A549 (cell line): ENCODE measurements at regions not wholly inside any gene's neighbourhood (a gene's known extent, or its start where the extent isn't known, plus 50 kb on each side); places are given as distances from the start of the nearest gene placed in this dataset.

Experiments used
- ATAC-seq, 2 experiments: fragments of 200-7000 bp in 1 of 2; fragments of >200 bp in 1 of 2; cut with Nextera tagmentation in 1 of 2; cut with Tn5 transposase in 1 of 2; 3 replicates each; pipeline versions ENCODE4 v1.8.0 to v1.9.1; 2018 to 2020; ENCODE audit warnings: mild to moderate bottlenecking in 1 of 2, moderate library complexity in 1 of 2
- CTCF ChIA-PET: fragments of 300-600 bp; sonication (Branson Sonifier 250); formaldehyde crosslinking; extraction: SDS; loops from one replicate; lab custom pipeline; 2021; ENCODE audit warnings: antibody characterized with exemption, inconsistent platforms; lab: Yijun Ruan, JAX
- POLR2A ChIA-PET: fragments of 350-600 bp; formaldehyde crosslinking; extraction: SDS; loops from one replicate; lab custom pipeline; 2021; ENCODE audit warnings: antibody characterized with exemption, inconsistent platforms; lab: Yijun Ruan, JAX
- DNase-seq, 2 experiments: peaks; one replicate each; pipeline versions ENCODE4 v3.0.0 to v3.0.0-alpha.2; 2011 to 2016; ENCODE audit warnings: low read depth in 1 of 2, low spot score in 1 of 2
- FAIRE-seq: peaks from 2 replicates; lab custom pipeline; 2011; peaks lifted over from hg19 to GRCh38; lab: Jason Lieb, UNC
- H3K27ac ChIP-seq, 2 experiments: fragments of >200 bp; sonication (Bioruptor Twin); formaldehyde crosslinking; 3 replicates each; pipeline ENCODE4 v1.5.1; 2016 to 2017
- H3K4me1 ChIP-seq: fragments of >200 bp; sonication (Bioruptor Twin); formaldehyde crosslinking; 3 replicates; pipeline ENCODE4 v1.6.1; 2016
- H3K4me2 ChIP-seq: fragments of >200 bp; sonication (Bioruptor Twin); formaldehyde crosslinking; 3 replicates; pipeline ENCODE4 v1.6.1; 2016
- H3K4me3 ChIP-seq: fragments of >200 bp; sonication (Bioruptor Twin); formaldehyde crosslinking; 3 replicates; pipeline ENCODE4 v1.5.1; 2016
- H3K9me3 ChIP-seq: fragments of >200 bp; sonication (Bioruptor Twin); formaldehyde crosslinking; 3 replicates; pipeline ENCODE4 v1.6.1; 2016
- ATOH8 ChIP-seq: fragments of 250-450 bp; sonication (Bioruptor Pico); IDR thresholded peaks from 2 replicates; pipeline ENCODE4 v1.5.0; 2020; ENCODE audit warnings: low read depth, mild to moderate bottlenecking, moderate library complexity
- CBX8 ChIP-seq: fragments of 200-600 bp; sonication (generic); IDR thresholded peaks from 2 replicates; pipeline ENCODE4 v1.6.1; 2016
- CHD2 ChIP-seq: fragments of 150-350 bp; IDR thresholded peaks from 2 replicates; pipeline ENCODE4 v1.6.1; 2014; ENCODE audit warnings: low read length; ENCODE audit not compliant: partially characterized antibody
- CHD4 ChIP-seq: fragments of 200-600 bp; sonication (generic); IDR thresholded peaks from 2 replicates; pipeline ENCODE4 v1.6.1; 2016; ENCODE audit warnings: antibody characterized with exemption, mild to moderate bottlenecking, borderline replicate concordance
- ELK1 ChIP-seq: fragments of 150-350 bp; IDR thresholded peaks from 2 replicates; pipeline ENCODE4 v1.6.1; 2014; ENCODE audit warnings: low read depth, mild to moderate bottlenecking, low read length
- EP300 ChIP-seq, 2 experiments: fragments of >200 bp; sonication (Bioruptor Twin); formaldehyde crosslinking; IDR thresholded peaks; 2 replicates in 1 of 2; 3 replicates in 1 of 2; pipeline ENCODE4 v1.6.1; 2016 to 2017
- ESRRA ChIP-seq: fragments of 150-350 bp; IDR thresholded peaks from 2 replicates; pipeline ENCODE4 v1.6.1; 2014; ENCODE audit warnings: mild to moderate bottlenecking, low read length, borderline replicate concordance
- FOSB ChIP-seq: fragments of 250-450 bp; sonication (Bioruptor Pico); IDR thresholded peaks from 2 replicates; pipeline ENCODE4 v1.5.0; 2020; ENCODE audit warnings: mild to moderate bottlenecking, moderate library complexity
- FOXS1 ChIP-seq: fragments of 250-450 bp; sonication (Bioruptor Pico); IDR thresholded peaks from 2 replicates; pipeline ENCODE4 v1.5.0; 2020; ENCODE audit warnings: mild to moderate bottlenecking, moderate library complexity
- GATA3 ChIP-seq: IDR thresholded peaks from 2 replicates; pipeline ENCODE4 v1.6.1; 2012; ENCODE audit warnings: borderline replicate concordance
- HOXA7 ChIP-seq: fragments of 250-450 bp; sonication (Bioruptor Pico); IDR thresholded peaks from 2 replicates; pipeline ENCODE4 v1.5.0; 2020; ENCODE audit warnings: mild to moderate bottlenecking, moderate library complexity
- HOXB13 ChIP-seq: fragments of 250-450 bp; sonication (Bioruptor Pico); IDR thresholded peaks from 2 replicates; pipeline ENCODE4 v1.5.0; 2020; ENCODE audit warnings: low read depth, mild to moderate bottlenecking, moderate library complexity
- JUN ChIP-seq, 2 experiments: fragments of >200 bp; sonication (Bioruptor Twin); formaldehyde crosslinking; IDR thresholded peaks; 2 replicates in 1 of 2; 3 replicates in 1 of 2; pipeline ENCODE4 v1.6.1; 2016 to 2017
- JUNB ChIP-seq: fragments of >200 bp; sonication (Bioruptor Twin); formaldehyde crosslinking; IDR thresholded peaks from 2 replicates; pipeline ENCODE4 v1.6.1; 2016
- MAFK ChIP-seq: fragments of 450-650 bp; IDR thresholded peaks from 2 replicates; pipeline ENCODE4 v1.6.1; 2014; ENCODE audit not compliant: partially characterized antibody
- MAZ ChIP-seq: fragments of 150-350 bp; IDR thresholded peaks from 2 replicates; pipeline ENCODE4 v1.6.1; 2014; ENCODE audit warnings: antibody characterized with exemption, low read depth, low read length, borderline replicate concordance
- NFE2L2 ChIP-seq: fragments of 150-350 bp; conservative IDR thresholded peaks from 2 replicates; pipeline ENCODE4 v1.6.1; 2014; ENCODE audit warnings: low read length
- PHF8 ChIP-seq: fragments of 200-600 bp; sonication (generic); IDR thresholded peaks from 2 replicates; pipeline ENCODE4 v1.6.1; 2016; ENCODE audit warnings: low read depth, mild to moderate bottlenecking, antibody characterized with exemption, moderate library complexity, borderline replicate concordance
- RAD21 ChIP-seq, 2 experiments: fragments of >200 bp in 1 of 2; sonication (Bioruptor Twin) in 1 of 2; formaldehyde crosslinking in 1 of 2; IDR thresholded peaks in 1 of 2; conservative IDR thresholded peaks in 1 of 2; 2 replicates in 1 of 2; 3 replicates in 1 of 2; pipeline ENCODE4 v1.6.1; 2012 to 2018; ENCODE audit warnings: inconsistent platforms in 1 of 2
- RARB ChIP-seq: fragments of 250-450 bp; sonication (Bioruptor Pico); IDR thresholded peaks from 2 replicates; pipeline ENCODE4 v1.8.0; 2021; ENCODE audit warnings: mild to moderate bottlenecking, moderate library complexity
- RFX5 ChIP-seq: fragments of 450-650 bp; IDR thresholded peaks from 2 replicates; pipeline ENCODE4 v1.7.1; 2014; ENCODE audit warnings: antibody characterized with exemption, mild to moderate bottlenecking, moderate library complexity
- RNF2 ChIP-seq: fragments of 200-600 bp; sonication (generic); IDR thresholded peaks from 2 replicates; pipeline ENCODE4 v1.6.1; 2016; ENCODE audit warnings: low read depth, mild to moderate bottlenecking, antibody characterized with exemption, moderate library complexity, borderline replicate concordance
- SMC3 ChIP-seq: fragments of >200 bp; sonication (Bioruptor Twin); formaldehyde crosslinking; IDR thresholded peaks from 3 replicates; pipeline ENCODE4 v1.6.1; 2018; ENCODE audit warnings: inconsistent platforms
- ZC3H11A ChIP-seq: fragments of 450-650 bp; IDR thresholded peaks from 2 replicates; pipeline ENCODE4 v1.6.1; 2014; ENCODE audit warnings: antibody characterized with exemption, mild to moderate bottlenecking
- ZSCAN20 ChIP-seq: fragments of 250-450 bp; sonication (Bioruptor Pico); IDR thresholded peaks from 2 replicates; pipeline ENCODE4 v1.8.0; 2022; ENCODE audit warnings: mild to moderate bottlenecking, moderate library complexity
- WGBS: methylation state at CpG from one replicate; pipeline ENCODE4 v1.1.6; 2017; ENCODE audit errors: missing lambda C conversion rate; 5-methylcytosine and 5-hydroxymethylcytosine counted together
- TF ChIP-seq, protein P1 (sequence below): fragments of 250-450 bp; sonication (Bioruptor Pico); IDR thresholded peaks from 2 replicates; pipeline ENCODE4 v1.5.0; 2021; ENCODE audit warnings: mild to moderate bottlenecking, moderate library complexity, borderline replicate concordance
- TF ChIP-seq, protein P2 (sequence below): fragments of 200-600 bp; sonication (generic); IDR thresholded peaks from 2 replicates; pipeline ENCODE4 v1.6.1; 2016; ENCODE audit warnings: antibody characterized with exemption, mild to moderate bottlenecking, moderate library complexity

DNA sequence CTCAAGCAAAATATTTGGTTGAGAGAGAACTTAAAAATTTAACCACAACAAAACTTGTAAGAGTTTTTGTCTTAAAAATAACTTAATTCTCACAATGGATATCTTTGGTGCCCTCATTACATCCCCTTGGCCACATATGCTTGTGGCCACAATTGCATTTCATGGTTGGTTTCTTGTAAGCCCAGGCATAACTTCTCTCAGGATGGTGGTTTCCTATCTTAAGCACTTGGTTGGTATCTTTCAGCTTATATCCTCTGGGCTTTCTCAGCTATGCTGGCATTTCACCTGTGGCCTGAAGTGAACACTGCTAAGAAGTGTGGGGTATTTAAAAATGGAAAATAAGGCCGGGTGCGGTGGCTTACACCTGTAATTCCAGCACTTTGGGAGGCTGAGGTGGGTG is 212.4 kb upstream of the MEF2C start (continued):
- no peak for TF ChIP-seq PHF8

DNA sequence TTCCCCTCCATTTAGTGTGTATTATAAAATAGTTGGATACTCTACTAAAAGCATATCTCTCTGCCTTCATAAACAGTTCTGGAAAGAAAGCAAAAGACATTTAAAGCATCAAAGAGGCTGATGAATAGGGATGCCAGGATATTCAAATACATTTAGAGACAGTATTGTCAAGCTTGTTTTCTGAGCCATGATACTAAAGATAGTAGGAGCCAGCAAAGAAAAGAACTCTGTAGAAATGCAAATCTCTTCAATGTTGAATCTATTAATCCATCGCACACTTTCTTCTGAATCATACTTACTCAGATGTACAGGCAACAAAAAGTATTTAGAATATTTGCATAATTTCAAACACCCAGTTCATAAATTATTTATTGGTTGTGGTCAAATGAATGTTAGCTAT is 207.1 kb upstream of the MEF2C start:
- H3K27ac ChIP-seq = no peak overlapping the region
- no peak overlapping the region for H3K4me2 ChIP-seq
- WGBS = 90% methylated on average over 1 of the region's 1 CpG
- H3K4me3 ChIP-seq = no peak overlapping the region
- no peaks in the 10 kb centered on the region for H3K4me1 ChIP-seq
- TF ChIP-seq ESRRA = no peak
- TF ChIP-seq MAFK = no peak
- TF ChIP-seq JUNB = no peak
- TF ChIP-seq CHD2 = no peak
- TF ChIP-seq RAD21 (conservative IDR thresholded peaks at IDR 0.05 in 1 of 2, IDR thresholded peaks at IDR 0.05 in 1 of 2) = no peak
- TF ChIP-seq CHD4 = no peak
- TF ChIP-seq, protein P1, sequence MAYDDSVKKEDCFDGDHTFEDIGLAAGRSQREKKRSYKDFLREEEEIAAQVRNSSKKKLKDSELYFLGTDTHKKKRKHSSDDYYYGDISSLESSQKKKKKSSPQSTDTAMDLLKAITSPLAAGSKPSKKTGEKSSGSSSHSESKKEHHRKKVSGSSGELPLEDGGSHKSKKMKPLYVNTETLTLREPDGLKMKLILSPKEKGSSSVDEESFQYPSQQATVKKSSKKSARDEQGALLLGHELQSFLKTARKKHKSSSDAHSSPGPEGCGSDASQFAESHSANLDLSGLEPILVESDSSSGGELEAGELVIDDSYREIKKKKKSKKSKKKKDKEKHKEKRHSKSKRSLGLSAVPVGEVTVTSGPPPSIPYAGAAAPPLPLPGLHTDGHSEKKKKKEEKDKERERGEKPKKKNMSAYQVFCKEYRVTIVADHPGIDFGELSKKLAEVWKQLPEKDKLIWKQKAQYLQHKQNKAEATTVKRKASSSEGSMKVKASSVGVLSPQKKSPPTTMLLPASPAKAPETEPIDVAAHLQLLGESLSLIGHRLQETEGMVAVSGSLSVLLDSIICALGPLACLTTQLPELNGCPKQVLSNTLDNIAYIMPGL (CRISPR knock-in tag) = no peak
- no peak for TF ChIP-seq JUN (IDR thresholded peaks at IDR 0.05)
- TF ChIP-seq FOXS1 (CRISPR knock-in tag) = no peak
- TF ChIP-seq FOSB = no peak
- no peak for TF ChIP-seq RARB (CRISPR knock-in tag)
- no peak for TF ChIP-seq MAZ
- no peak for TF ChIP-seq EP300 (IDR thresholded peaks at IDR 0.05)
- TF ChIP-seq RNF2 = no peak
- TF ChIP-seq SMC3 = no peak
- ChIA-PET CTCF (no interaction called here), POLR2A (no interaction called here)
- DNase-seq (no peak), FAIRE-seq (no peak), ATAC-seq (no peak)
- no peaks in the 10 kb centered on the region for H3K9me3 ChIP-seq

- no peaks in the 10 kb centered on the region for H3K9me3 ChIP-seq
- ChIA-PET POLR2A (no interaction called here), CTCF (no interaction called here)
- no peaks in the 10 kb centered on the region for H3K4me1 ChIP-seq
- TF ChIP-seq ESRRA (no peak), GATA3 (no peak), HOXB13 (no peak), FOXS1 (CRISPR knock-in tag) (no peak), ATOH8 (no peak), CBX8 (no peak), RFX5 (no peak), EP300 (IDR thresholded peaks at IDR 0.05) (no peak), RARB (CRISPR knock-in tag) (no peak), RAD21 (conservative IDR thresholded peaks at IDR 0.05 in 1 of 2, IDR thresholded peaks at IDR 0.05 in 1 of 2) (no peak), ZSCAN20 (CRISPR knock-in tag) (no peak), FOSB (no peak), CHD4 (no peak), ELK1 (no peak), HOXA7 (no peak), NFE2L2 (no peak), ZC3H11A (no peak)
- TF ChIP-seq, protein P2, sequence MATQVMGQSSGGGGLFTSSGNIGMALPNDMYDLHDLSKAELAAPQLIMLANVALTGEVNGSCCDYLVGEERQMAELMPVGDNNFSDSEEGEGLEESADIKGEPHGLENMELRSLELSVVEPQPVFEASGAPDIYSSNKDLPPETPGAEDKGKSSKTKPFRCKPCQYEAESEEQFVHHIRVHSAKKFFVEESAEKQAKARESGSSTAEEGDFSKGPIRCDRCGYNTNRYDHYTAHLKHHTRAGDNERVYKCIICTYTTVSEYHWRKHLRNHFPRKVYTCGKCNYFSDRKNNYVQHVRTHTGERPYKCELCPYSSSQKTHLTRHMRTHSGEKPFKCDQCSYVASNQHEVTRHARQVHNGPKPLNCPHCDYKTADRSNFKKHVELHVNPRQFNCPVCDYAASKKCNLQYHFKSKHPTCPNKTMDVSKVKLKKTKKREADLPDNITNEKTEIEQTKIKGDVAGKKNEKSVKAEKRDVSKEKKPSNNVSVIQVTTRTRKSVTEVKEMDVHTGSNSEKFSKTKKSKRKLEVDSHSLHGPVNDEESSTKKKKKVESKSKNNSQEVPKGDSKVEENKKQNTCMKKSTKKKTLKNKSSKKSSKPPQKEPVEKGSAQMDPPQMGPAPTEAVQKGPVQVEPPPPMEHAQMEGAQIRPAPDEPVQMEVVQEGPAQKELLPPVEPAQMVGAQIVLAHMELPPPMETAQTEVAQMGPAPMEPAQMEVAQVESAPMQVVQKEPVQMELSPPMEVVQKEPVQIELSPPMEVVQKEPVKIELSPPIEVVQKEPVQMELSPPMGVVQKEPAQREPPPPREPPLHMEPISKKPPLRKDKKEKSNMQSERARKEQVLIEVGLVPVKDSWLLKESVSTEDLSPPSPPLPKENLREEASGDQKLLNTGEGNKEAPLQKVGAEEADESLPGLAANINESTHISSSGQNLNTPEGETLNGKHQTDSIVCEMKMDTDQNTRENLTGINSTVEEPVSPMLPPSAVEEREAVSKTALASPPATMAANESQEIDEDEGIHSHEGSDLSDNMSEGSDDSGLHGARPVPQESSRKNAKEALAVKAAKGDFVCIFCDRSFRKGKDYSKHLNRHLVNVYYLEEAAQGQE = no peak
- 5% methylated on average over 12 of the region's 12 CpGs for WGBS
- FAIRE-seq = no peak
- H3K4me2 ChIP-seq = no peak overlapping the region
- no peak for DNase-seq
- ATAC-seq = no peak
- no peak overlapping the region for H3K27ac ChIP-seq
- no peak overlapping the region for H3K4me3 ChIP-seq
These were observed 204.8 kb upstream of the MEF2C start for GRCh38 chr5:89087551-89088318.
